HuH-7 (cell line): ENCODE measurements at regions not wholly inside any gene's neighbourhood (a gene's known extent, or its start where the extent isn't known, plus 50 kb on each side); places are given as distances from the start of the nearest gene placed in this dataset.

Source experiments
- DNase-seq: peaks from one replicate; pipeline ENCODE4 v3.0.0; 2011; ENCODE audit warnings: low spot score

- no peak for DNase-seq
Observed at GRCh38 chr6:41451515-41452163, 94.5 kb upstream of the FOXP4 start.

GRCh38 chr6:41452763-41453162, 93.4 kb upstream of the FOXP4 start:
- no peak for DNase-seq

GRCh38 chr6:41453244-41453643, 92.9 kb upstream of the FOXP4 start:
- no peak for DNase-seq

- DNase-seq = no peak
Observed at GRCh38 chr6:41454189-41454789, 91.9 kb upstream of the FOXP4 start.

- no peak for DNase-seq
Observed at GRCh38 chr6:41455410-41455809, 90.8 kb upstream of the FOXP4 start.

GRCh38 chr6:41455818-41456217, 90.4 kb upstream of the FOXP4 start:
- DNase-seq = no peak

- DNase-seq = no peak
Observed at GRCh38 chr6:41457303-41457670, 88.9 kb upstream of the FOXP4 start.

- no peak for DNase-seq
Observed at GRCh38 chr6:41459738-41460137, 86.4 kb upstream of the FOXP4 start.

GRCh38 chr6:41460742-41461336, 85.3 kb upstream of the FOXP4 start:
- DNase-seq = no peak

- no peak for DNase-seq
Observed at GRCh38 chr6:41462033-41462432, 84.1 kb upstream of the FOXP4 start.

- peak; percentile 82 for DNase-seq
Observed at GRCh38 chr6:41463062-41463930, 82.9 kb upstream of the FOXP4 start.

- DNase-seq = no peak
Observed at GRCh38 chr6:41464019-41464418, 82.2 kb upstream of the FOXP4 start.

GRCh38 chr6:41464481-41464880, 81.7 kb upstream of the FOXP4 start:
- DNase-seq = no peak

- DNase-seq = no peak
Observed at GRCh38 chr6:41466437-41466990, 79.7 kb upstream of the FOXP4 start.

GRCh38 chr6:41467061-41467460, 79.1 kb upstream of the FOXP4 start:
- no peak for DNase-seq

- DNase-seq = no peak
Observed at GRCh38 chr6:41467627-41468404, 78.4 kb upstream of the FOXP4 start.

- no peak for DNase-seq
Observed at GRCh38 chr6:41469156-41470028, 76.8 kb upstream of the FOXP4 start.

- no peak for DNase-seq
Observed at GRCh38 chr6:41470029-41470330, 76.2 kb upstream of the FOXP4 start.

- DNase-seq = no peak
Observed at GRCh38 chr6:41470331-41471063, 75.7 kb upstream of the FOXP4 start.
